Vagina (tissue), 2 donors: ENCODE measurements at regions not wholly inside any gene's neighbourhood (a gene's known extent, or its start where the extent isn't known, plus 50 kb on each side); places are given as distances from the start of the nearest gene placed in this dataset.

Experiments used
- POLR2A ChIP-seq, 2 donors: fragments of 450-650 bp; IDR thresholded peaks; one replicate each; pipeline ENCODE4 v1.6.1; 2017; ENCODE audit warnings: antibody characterized with exemption in 2 of 2, mild to moderate bottlenecking in 2 of 2, moderate library complexity in 2 of 2
- POLR2AphosphoS5 ChIP-seq, 2 donors: sonication (generic); formaldehyde crosslinking; IDR thresholded peaks; one replicate each; pipeline ENCODE4 v1.9.0; 2017; ENCODE audit warnings: antibody characterized with exemption in 2 of 2, mild to moderate bottlenecking in 2 of 2, low read depth in 1 of 2; ENCODE audit not compliant: insufficient read depth in 1 of 2
- TF ChIP-seq, protein P1 (sequence below), 3 experiments: fragments of 450-650 bp in 2 of 3; fragments of 200-600 bp in 1 of 3; sonication (generic) in 1 of 3; IDR thresholded peaks; one replicate each; pipeline ENCODE4 v1.5.1; 2017 to 2019; ENCODE audit warnings: antibody characterized with exemption in 3 of 3, mild to moderate bottlenecking in 2 of 3, moderate library complexity in 2 of 3

DNA sequence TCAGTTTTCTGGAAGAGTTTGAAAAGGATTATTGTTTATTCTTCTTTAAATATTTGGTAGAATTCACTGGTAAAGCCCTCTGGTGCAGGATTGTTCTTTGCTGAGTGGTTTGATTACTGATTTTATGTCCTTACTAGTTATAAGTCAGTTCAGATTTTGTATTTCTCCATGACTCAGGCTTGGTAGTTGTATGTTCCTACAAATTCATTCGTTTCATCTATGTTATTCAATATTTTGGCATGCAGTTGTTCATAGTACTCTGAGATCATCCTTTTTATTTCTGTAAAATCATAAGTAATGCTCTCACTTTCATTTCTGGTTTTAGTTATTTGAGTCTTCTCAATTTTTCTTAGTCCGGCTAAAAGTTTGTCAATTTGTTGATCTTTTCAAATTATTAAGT lies 58.1 kb upstream of the CRYM start:
- TF ChIP-seq POLR2AphosphoS5 (IDR thresholded peaks at IDR 0.05; ENCODE audit: insufficient read depth in 1 of 2, low read depth in 1 of 2) (no peak), POLR2A (IDR thresholded peaks at IDR 0.05) (no peak)
- TF ChIP-seq, protein P1, sequence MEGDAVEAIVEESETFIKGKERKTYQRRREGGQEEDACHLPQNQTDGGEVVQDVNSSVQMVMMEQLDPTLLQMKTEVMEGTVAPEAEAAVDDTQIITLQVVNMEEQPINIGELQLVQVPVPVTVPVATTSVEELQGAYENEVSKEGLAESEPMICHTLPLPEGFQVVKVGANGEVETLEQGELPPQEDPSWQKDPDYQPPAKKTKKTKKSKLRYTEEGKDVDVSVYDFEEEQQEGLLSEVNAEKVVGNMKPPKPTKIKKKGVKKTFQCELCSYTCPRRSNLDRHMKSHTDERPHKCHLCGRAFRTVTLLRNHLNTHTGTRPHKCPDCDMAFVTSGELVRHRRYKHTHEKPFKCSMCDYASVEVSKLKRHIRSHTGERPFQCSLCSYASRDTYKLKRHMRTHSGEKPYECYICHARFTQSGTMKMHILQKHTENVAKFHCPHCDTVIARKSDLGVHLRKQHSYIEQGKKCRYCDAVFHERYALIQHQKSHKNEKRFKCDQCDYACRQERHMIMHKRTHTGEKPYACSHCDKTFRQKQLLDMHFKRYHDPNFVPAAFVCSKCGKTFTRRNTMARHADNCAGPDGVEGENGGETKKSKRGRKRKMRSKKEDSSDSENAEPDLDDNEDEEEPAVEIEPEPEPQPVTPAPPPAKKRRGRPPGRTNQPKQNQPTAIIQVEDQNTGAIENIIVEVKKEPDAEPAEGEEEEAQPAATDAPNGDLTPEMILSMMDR (IDR thresholded peaks at IDR 0.05): no peak
